HepG2 (cell line): ENCODE measurements at regions not wholly inside any gene's neighbourhood (a gene's known extent, or its start where the extent isn't known, plus 50 kb on each side); places are given as distances from the start of the nearest gene placed in this dataset.

Source experiments
- ATAC-seq: fragments of 200-7000 bp; cut with Tn5 transposase; 3 replicates; pipeline ENCODE4 v1.9.1; 2020; ENCODE audit warnings: mild to moderate bottlenecking, moderate library complexity
- BruUV-seq: library from RNA; stranded (reverse); fragments of 400-500 nt; replicated peaks from 2 replicates; lab custom pipeline; 2021; lab: Mats Ljungman, UMichigan
- CTCF ChIA-PET: fragments of 300-600 bp; formaldehyde crosslinking; extraction: SDS; loops from one replicate; lab custom pipeline; 2021; ENCODE audit warnings: low total read pairs, inconsistent platforms, low intra/inter-chr PET ratio; lab: Yijun Ruan, JAX
- POLR2A ChIA-PET: fragments of 350-600 bp; sonication (Branson Sonifier 250); formaldehyde crosslinking; loops from one replicate; lab custom pipeline; 2020; ENCODE audit warnings: antibody characterized with exemption, inconsistent platforms; lab: Yijun Ruan, JAX
- DNase-seq: peaks from one replicate; pipeline ENCODE4 v3.0.0-alpha.2; 2015; ENCODE audit warnings: low spot score
- FAIRE-seq: peaks from 3 replicates; lab custom pipeline; 2011; peaks lifted over from hg19 to GRCh38; lab: Jason Lieb, UNC
- H2AFZ ChIP-seq: one replicate; pipeline ENCODE4 v1.6.1; 2011; ENCODE audit warnings: low read length, inconsistent platforms
- H3K27ac ChIP-seq: fragments of 300-600 bp; 3 replicates; pipeline ENCODE4 v1.8.0; 2011; ENCODE audit warnings: mixed run types, mild to moderate bottlenecking, mixed read lengths, low read length, inconsistent platforms; ENCODE audit not compliant: insufficient read depth; ENCODE audit errors: extremely low read length
- H3K27me3 ChIP-seq, 2 experiments: fragments of 200-600 bp in 1 of 2; 2 replicates in 1 of 2; 3 replicates in 1 of 2; pipeline versions ENCODE4 v1.6.0 to v1.8.0; 2011; ENCODE audit warnings: low read length in 2 of 2, mild to moderate bottlenecking in 2 of 2, moderate library complexity in 2 of 2, inconsistent platforms in 1 of 2; ENCODE audit not compliant: insufficient read depth in 2 of 2, control insufficient read depth in 1 of 2
- H3K36me3 ChIP-seq, 2 experiments: fragments of 200-600 bp in 1 of 2; replicated peaks in 1 of 2; 2 replicates in 1 of 2; 3 replicates in 1 of 2; pipeline versions ENCODE4 v1.5.1 to v1.8.0; 2011; ENCODE audit warnings: low read length in 2 of 2, inconsistent platforms in 1 of 2; ENCODE audit not compliant: insufficient read depth in 2 of 2, control insufficient read depth in 1 of 2
- H3K4me1 ChIP-seq: 2 replicates; pipeline ENCODE4 v1.5.1; 2012; ENCODE audit warnings: low read length, inconsistent platforms; ENCODE audit not compliant: insufficient read depth
- H3K4me2 ChIP-seq: 2 replicates; pipeline ENCODE4 v1.6.0; 2011; ENCODE audit warnings: low read depth, low read length, inconsistent platforms
- H3K4me3 ChIP-seq, 3 experiments: fragments of 200-600 bp in 1 of 3; sonication (generic), shearing (Covaris generic) in 1 of 3; replicated peaks in 1 of 3; 2 replicates each; pipeline ENCODE4 v1.5.1; 2011 to 2016; ENCODE audit warnings: low read length in 3 of 3, inconsistent platforms in 2 of 3, low read depth in 2 of 3, mild to moderate bottlenecking in 2 of 3, control low read depth in 1 of 3, mixed read lengths in 1 of 3; ENCODE audit not compliant: insufficient read depth in 1 of 3
- H3K79me2 ChIP-seq: one replicate; pipeline ENCODE4 v1.6.1; 2011; ENCODE audit warnings: low read length, inconsistent platforms; ENCODE audit not compliant: insufficient read depth
- H3K9ac ChIP-seq: 2 replicates; pipeline ENCODE4 v1.6.0; 2011; ENCODE audit warnings: mild to moderate bottlenecking, low read depth, low read length, inconsistent platforms; ENCODE audit not compliant: insufficient read depth
- H3K9me3 ChIP-seq: 2 replicates; pipeline ENCODE4 v1.5.1; 2012; ENCODE audit warnings: mild to moderate bottlenecking, low read length
- H4K20me1 ChIP-seq: 2 replicates; pipeline ENCODE4 v1.6.0; 2011; ENCODE audit warnings: inconsistent platforms, mild to moderate bottlenecking, low read length, moderate library complexity; ENCODE audit not compliant: insufficient read depth
- DDIT3 ChIP-seq: sonication (generic); formaldehyde crosslinking; IDR thresholded peaks from 2 replicates; pipeline ENCODE4 v1.4.0; 2020; ENCODE audit warnings: mild to moderate bottlenecking, missing genetic modification reagents
- GFI1 ChIP-seq: sonication (generic); formaldehyde crosslinking; IDR thresholded peaks from 2 replicates; pipeline ENCODE4 v1.5.0; 2020; ENCODE audit warnings: missing genetic modification reagents, mild to moderate bottlenecking, borderline replicate concordance
- GLI4 ChIP-seq: sonication (generic); formaldehyde crosslinking; IDR thresholded peaks from 2 replicates; pipeline ENCODE4 v1.5.1; 2020; ENCODE audit warnings: missing genetic modification reagents, mild to moderate bottlenecking, moderate library complexity, borderline replicate concordance
- HIVEP1 ChIP-seq: sonication (generic); formaldehyde crosslinking; IDR thresholded peaks from 2 replicates; pipeline ENCODE4 v1.4.0; 2020; ENCODE audit warnings: mild to moderate bottlenecking, missing genetic modification reagents
- PRPF4 ChIP-seq: fragments of 200-400 bp; formaldehyde crosslinking; IDR thresholded peaks from 2 replicates; pipeline ENCODE4 v1.6.1; 2016; ENCODE audit warnings: low read length, low read depth; ENCODE audit not compliant: poor library complexity, severe bottlenecking
- RFX3 ChIP-seq: IDR thresholded peaks from 2 replicates; pipeline ENCODE4 v1.6.1; 2016; ENCODE audit warnings: missing biosample characterization, missing genetic modification reagents
- SRSF9 ChIP-seq: fragments of 200-400 bp; formaldehyde crosslinking; IDR thresholded peaks from 2 replicates; pipeline ENCODE4 v1.6.1; 2018; ENCODE audit warnings: borderline replicate concordance, mild to moderate bottlenecking, low read depth, low read length; ENCODE audit not compliant: insufficient read depth, poor library complexity, severe bottlenecking
- STAT6 ChIP-seq: sonication (generic); formaldehyde crosslinking; IDR thresholded peaks from 2 replicates; pipeline ENCODE4 v1.4.0; 2020; ENCODE audit warnings: missing genetic modification reagents, mild to moderate bottlenecking, borderline replicate concordance
- TEAD2 ChIP-seq: sonication (generic); formaldehyde crosslinking; IDR thresholded peaks from 2 replicates; pipeline ENCODE4 v1.9.0; 2021; ENCODE audit warnings: missing genetic modification reagents
- TEAD3 ChIP-seq: optimal IDR thresholded peaks from 2 replicates; pipeline ENCODE3; 2016; ENCODE audit warnings: borderline replicate concordance
- THAP7 ChIP-seq: sonication (generic); formaldehyde crosslinking; IDR thresholded peaks from 2 replicates; pipeline ENCODE4 v1.8.1; 2023; ENCODE audit warnings: mild to moderate bottlenecking, missing genetic modification reagents
- ZBTB34 ChIP-seq: sonication (generic); formaldehyde crosslinking; IDR thresholded peaks from 2 replicates; pipeline ENCODE4 v1.8.0; 2022; ENCODE audit warnings: mild to moderate bottlenecking, missing genetic modification reagents
- ZNF598 ChIP-seq: sonication (generic); formaldehyde crosslinking; IDR thresholded peaks from 2 replicates; pipeline ENCODE4 v1.5.1; 2020; ENCODE audit warnings: mild to moderate bottlenecking, missing genetic modification reagents, borderline replicate concordance
- ZNF749 ChIP-seq: sonication (generic); formaldehyde crosslinking; IDR thresholded peaks from 2 replicates; pipeline ENCODE4 v1.8.0; 2022; ENCODE audit warnings: mild to moderate bottlenecking, missing genetic modification reagents, moderate library complexity, borderline replicate concordance
- WGBS: methylation state at CpG from one replicate; pipeline ENCODE4 v1.1.6; 2017; ENCODE audit warnings: low lambda C conversion rate; 5-methylcytosine and 5-hydroxymethylcytosine counted together
- in situ Hi-C: cut with HindIII; loops from 2 replicates; pipeline ENCODE4 v1.10.0; 2017; ENCODE audit warnings: low pct_unique_long_range_greater_than_20kb; ENCODE audit not compliant: extremely low pct_ligation_motif_present
- intact Hi-C: fragments of 100-400 bp; cut with micrococcal nuclease; formaldehyde crosslinking; loops from one replicate; pipeline ENCODE4 v1.10.0; 2022; ENCODE audit not compliant: unreplicated experiment
- TF ChIP-seq, protein P1 (sequence below): sonication (generic); formaldehyde crosslinking; IDR thresholded peaks from 2 replicates; pipeline ENCODE4 v1.5.0; 2020; ENCODE audit warnings: mild to moderate bottlenecking, missing genetic modification reagents, moderate library complexity
- TF ChIP-seq, protein P2 (sequence below): sonication (generic); formaldehyde crosslinking; conservative IDR thresholded peaks from 2 replicates; pipeline ENCODE4 v1.8.0; 2022; ENCODE audit warnings: mild to moderate bottlenecking, moderate library complexity, missing genetic modification reagents

- in situ Hi-C loops (no loop called here), intact Hi-C loops (no loop called here)
- no peak overlapping the region for H3K9ac ChIP-seq
- no peak overlapping the region for H3K4me2 ChIP-seq
- no TSS peak for BruUV-seq
- H3K4me3 ChIP-seq, result no peak overlapping the region
- WGBS, result 59% methylated on average over 4 of the region's 4 CpGs
- DNase-seq (no peak), ATAC-seq (no peak), FAIRE-seq (no peak)
- H4K20me1 ChIP-seq, result no peaks in the 10 kb centered on the region
- no peaks in the 10 kb centered on the region for H3K9me3 ChIP-seq
- no peak overlapping the region for H2AFZ ChIP-seq
- H3K4me1 ChIP-seq, result peaks cover 6% of the 10 kb centered on the region; the same call in 1 of the 2 replicates
- ChIA-PET CTCF (no interaction called here), POLR2A (no interaction called here)
- no peaks in the 10 kb centered on the region for H3K79me2 ChIP-seq
- H3K36me3 ChIP-seq, result no peaks in the 10 kb centered on the region
- H3K27ac ChIP-seq, result no peak overlapping the region
- peaks cover 0 to 15% of the 10 kb centered on the region in 2 experiments; a peak in 2 of 5 replicates for H3K27me3 ChIP-seq
- TF ChIP-seq GLI4 (CRISPR knock-in tag) (no peak), HIVEP1 (CRISPR knock-in tag) (no peak), TEAD2 (CRISPR knock-in tag) (no peak), PRPF4 (no peak), DDIT3 (CRISPR knock-in tag) (no peak), ZNF598 (CRISPR knock-in tag) (no peak), RFX3 (CRISPR knock-in tag) (no peak), THAP7 (CRISPR knock-in tag) (no peak), STAT6 (CRISPR knock-in tag) (no peak), ZBTB34 (CRISPR knock-in tag) (no peak), ZNF749 (no peak), GFI1 (CRISPR knock-in tag) (no peak), SRSF9 (no peak), TEAD3 (no peak)
- TF ChIP-seq, protein P1, sequence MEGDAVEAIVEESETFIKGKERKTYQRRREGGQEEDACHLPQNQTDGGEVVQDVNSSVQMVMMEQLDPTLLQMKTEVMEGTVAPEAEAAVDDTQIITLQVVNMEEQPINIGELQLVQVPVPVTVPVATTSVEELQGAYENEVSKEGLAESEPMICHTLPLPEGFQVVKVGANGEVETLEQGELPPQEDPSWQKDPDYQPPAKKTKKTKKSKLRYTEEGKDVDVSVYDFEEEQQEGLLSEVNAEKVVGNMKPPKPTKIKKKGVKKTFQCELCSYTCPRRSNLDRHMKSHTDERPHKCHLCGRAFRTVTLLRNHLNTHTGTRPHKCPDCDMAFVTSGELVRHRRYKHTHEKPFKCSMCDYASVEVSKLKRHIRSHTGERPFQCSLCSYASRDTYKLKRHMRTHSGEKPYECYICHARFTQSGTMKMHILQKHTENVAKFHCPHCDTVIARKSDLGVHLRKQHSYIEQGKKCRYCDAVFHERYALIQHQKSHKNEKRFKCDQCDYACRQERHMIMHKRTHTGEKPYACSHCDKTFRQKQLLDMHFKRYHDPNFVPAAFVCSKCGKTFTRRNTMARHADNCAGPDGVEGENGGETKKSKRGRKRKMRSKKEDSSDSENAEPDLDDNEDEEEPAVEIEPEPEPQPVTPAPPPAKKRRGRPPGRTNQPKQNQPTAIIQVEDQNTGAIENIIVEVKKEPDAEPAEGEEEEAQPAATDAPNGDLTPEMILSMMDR (CRISPR knock-in tag), result no peak
- TF ChIP-seq, protein P2, sequence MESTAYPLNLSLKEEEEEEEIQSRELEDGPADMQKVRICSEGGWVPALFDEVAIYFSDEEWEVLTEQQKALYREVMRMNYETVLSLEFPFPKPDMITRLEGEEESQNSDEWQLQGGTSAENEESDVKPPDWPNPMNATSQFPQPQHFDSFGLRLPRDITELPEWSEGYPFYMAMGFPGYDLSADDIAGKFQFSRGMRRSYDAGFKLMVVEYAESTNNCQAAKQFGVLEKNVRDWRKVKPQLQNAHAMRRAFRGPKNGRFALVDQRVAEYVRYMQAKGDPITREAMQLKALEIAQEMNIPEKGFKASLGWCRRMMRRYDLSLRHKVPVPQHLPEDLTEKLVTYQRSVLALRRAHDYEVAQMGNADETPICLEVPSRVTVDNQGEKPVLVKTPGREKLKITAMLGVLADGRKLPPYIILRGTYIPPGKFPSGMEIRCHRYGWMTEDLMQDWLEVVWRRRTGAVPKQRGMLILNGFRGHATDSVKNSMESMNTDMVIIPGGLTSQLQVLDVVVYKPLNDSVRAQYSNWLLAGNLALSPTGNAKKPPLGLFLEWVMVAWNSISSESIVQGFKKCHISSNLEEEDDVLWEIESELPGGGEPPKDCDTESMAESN (CRISPR knock-in tag), result no peak
Observed at GRCh38 chr17:55639096-55639495, 83.6 kb downstream of the TMEM100 start.
